Esophagus muscularis mucosa (tissue), 4 donors: ENCODE measurements at regions not wholly inside any gene's neighbourhood (a gene's known extent, or its start where the extent isn't known, plus 50 kb on each side); places are given as distances from the start of the nearest gene placed in this dataset.

Experiments used
- DNase-seq: peaks from one replicate; pipeline ENCODE4 v3.0.0-alpha.2; 2017; ENCODE audit errors: extremely low spot score
- H3K27ac ChIP-seq, 4 donors: fragments of 200-600 bp; sonication (generic); replicated peaks in 1 of 4; 1 replicate in 3 of 4; 2 replicates in 1 of 4; pipeline ENCODE4 v1.5.1; 2016 to 2019; ENCODE audit warnings: mild to moderate bottlenecking in 1 of 4
- H3K27me3 ChIP-seq, 4 donors: fragments of 200-600 bp; sonication (generic); one replicate each; pipeline versions ENCODE4 v1.5.1 to v1.6.0; 2016 to 2019
- H3K36me3 ChIP-seq, 4 donors: fragments of 200-600 bp; sonication (generic); one replicate each; pipeline ENCODE4 v1.5.1; 2016 to 2019
- H3K4me1 ChIP-seq, 4 donors: fragments of 200-600 bp; sonication (generic); one replicate each; pipeline ENCODE4 v1.5.1; 2016 to 2019
- H3K4me3 ChIP-seq, 4 donors: fragments of 200-600 bp; sonication (generic); 1 replicate in 2 of 4; 2 replicates in 2 of 4; pipeline ENCODE4 v1.5.1; 2016 to 2019; ENCODE audit warnings: mild to moderate bottlenecking in 4 of 4, moderate library complexity in 1 of 4
- H3K9me3 ChIP-seq, 4 donors: fragments of 200-600 bp; sonication (generic); 1 replicate in 3 of 4; 2 replicates in 1 of 4; pipeline ENCODE4 v1.5.1; 2016 to 2019
- CTCF ChIP-seq, 3 experiments: fragments of 200-600 bp in 2 of 3; fragments of 450-650 bp in 1 of 3; sonication (generic) in 2 of 3; IDR thresholded peaks; one replicate each; pipeline ENCODE4 v1.5.1; 2017 to 2019; ENCODE audit warnings: antibody characterized with exemption in 3 of 3, mild to moderate bottlenecking in 2 of 3, moderate library complexity in 1 of 3
- EP300 ChIP-seq: sonication (generic); formaldehyde crosslinking; IDR thresholded peaks from one replicate; pipeline ENCODE4 v1.6.1; 2017; ENCODE audit warnings: antibody characterized with exemption
- POLR2A ChIP-seq: fragments of 450-650 bp; IDR thresholded peaks from one replicate; pipeline ENCODE4 v1.6.1; 2017; ENCODE audit warnings: antibody characterized with exemption, moderate library complexity, mild to moderate bottlenecking, low read depth
- POLR2AphosphoS5 ChIP-seq, 2 donors: sonication (generic); formaldehyde crosslinking; IDR thresholded peaks; one replicate each; pipeline ENCODE4 v1.6.1; 2017; ENCODE audit warnings: antibody characterized with exemption in 2 of 2
- WGBS: methylation state at CpG from one replicate; pipeline ENCODE4 v1.1.5; 2018; 5-methylcytosine and 5-hydroxymethylcytosine counted together
- intact Hi-C: fragments of 100-400 bp; cut with DNase I; formaldehyde crosslinking; loops from one replicate; pipeline ENCODE4 v1.15.1; 2023

- no peaks in the 10 kb centered on the region for H3K4me1 ChIP-seq
- H3K27me3 ChIP-seq, result no peaks in the 10 kb centered on the region
- no peaks in the 10 kb centered on the region for H3K9me3 ChIP-seq
- no peaks in the 10 kb centered on the region for H3K36me3 ChIP-seq
- no peak for DNase-seq
- intact Hi-C loops, result no loop called here
- WGBS, result 85% methylated on average over 4 of the region's 4 CpGs
- no peak overlapping the region for H3K27ac ChIP-seq
- TF ChIP-seq EP300, result no peak
- TF ChIP-seq POLR2A, result no peak
- TF ChIP-seq POLR2AphosphoS5 (IDR thresholded peaks at IDR 0.05), result no peak
- TF ChIP-seq CTCF (IDR thresholded peaks at IDR 0.05), result no peak
- H3K4me3 ChIP-seq, result no peak overlapping the region
Observed at GRCh38 chr4:173703021-173703420, 173.0 kb upstream of the HAND2 start.

GRCh38 chr4:173700650-173701049, 170.6 kb upstream of the HAND2 start:
- Histone ChIP-seq H3K4me3 (no peak overlapping the region), H3K4me1 (peaks cover 0 to 8% (median 6%) of the 10 kb centered on the region in 4 donors), H3K27me3 (no peaks in the 10 kb centered on the region), H3K36me3 (no peaks in the 10 kb centered on the region), H3K27ac (no peak overlapping the region), H3K9me3 (no peaks in the 10 kb centered on the region)
- no peak for DNase-seq
- intact Hi-C loops, result no loop called here
- WGBS, result 89% methylated on average over 4 of the region's 4 CpGs
- TF ChIP-seq POLR2AphosphoS5 (IDR thresholded peaks at IDR 0.05) (no peak), CTCF (IDR thresholded peaks at IDR 0.05) (no peak), EP300 (no peak), POLR2A (no peak)

GRCh38 chr4:173699841-173700475, 169.9 kb upstream of the HAND2 start:
- TF ChIP-seq EP300 (no peak), CTCF (IDR thresholded peaks at IDR 0.05) (no peak), POLR2A (no peak), POLR2AphosphoS5 (IDR thresholded peaks at IDR 0.05) (no peak)
- peaks cover 0 to 11% (median 7%) of the 10 kb centered on the region in 4 donors for H3K4me1 ChIP-seq
- WGBS, result 91% methylated on average over 2 of the region's 2 CpGs
- no peaks in the 10 kb centered on the region for H3K9me3 ChIP-seq
- no peaks in the 10 kb centered on the region for H3K36me3 ChIP-seq
- no peak overlapping the region for H3K27ac ChIP-seq
- H3K27me3 ChIP-seq, result no peaks in the 10 kb centered on the region
- intact Hi-C loops, result no loop called here
- no peak for DNase-seq
- H3K4me3 ChIP-seq, result no peak overlapping the region

GRCh38 chr4:173698557-173699262, 168.7 kb upstream of the HAND2 start:
- H3K4me1 ChIP-seq, result peaks cover 0 to 11% (median 7%) of the 10 kb centered on the region in 4 donors
- intact Hi-C loops, result no loop called here
- H3K4me3 ChIP-seq, result no peak overlapping the region
- H3K9me3 ChIP-seq, result no peaks in the 10 kb centered on the region
- DNase-seq, result no peak
- no peaks in the 10 kb centered on the region for H3K27me3 ChIP-seq
- 74% methylated on average over 7 of the region's 10 CpGs for WGBS
- H3K27ac ChIP-seq, result no peak overlapping the region
- no peaks in the 10 kb centered on the region for H3K36me3 ChIP-seq
- TF ChIP-seq EP300 (no peak), POLR2AphosphoS5 (IDR thresholded peaks at IDR 0.05) (no peak)

- Histone ChIP-seq H3K36me3 (no peaks in the 10 kb centered on the region), H3K4me1 (peaks cover 0 to 11% (median 7%) of the 10 kb centered on the region in 4 donors), H3K27me3 (no peaks in the 10 kb centered on the region), H3K4me3 (no peak overlapping the region), H3K9me3 (no peaks in the 10 kb centered on the region), H3K27ac (no peak overlapping the region)
- TF ChIP-seq CTCF (IDR thresholded peaks at IDR 0.05), result no peak
- TF ChIP-seq POLR2AphosphoS5 (IDR thresholded peaks at IDR 0.05), result no peak
- TF ChIP-seq POLR2A, result no peak
- no peak for TF ChIP-seq EP300
- intact Hi-C loops, result no loop called here
- 89% methylated on average over 4 of the region's 4 CpGs for WGBS
- DNase-seq, result no peak
Observed at GRCh38 chr4:173697840-173698239, 167.8 kb upstream of the HAND2 start.
